WTC11 (cell line): ENCODE measurements at regions not wholly inside any gene's neighbourhood (a gene's known extent, or its start where the extent isn't known, plus 50 kb on each side); places are given as distances from the start of the nearest gene placed in this dataset.

Source experiments
- ATAC-seq: fragments of 200-7000 bp; cut with Tn5 transposase; 2 replicates; pipeline ENCODE4 v1.10.0; 2021; ENCODE audit warnings: mild to moderate bottlenecking, moderate library complexity
- CTCF ChIA-PET: fragments of 300-600 bp; sonication (Branson Sonifier 250); formaldehyde crosslinking; loops from one replicate; lab custom pipeline; 2021; ENCODE audit warnings: antibody characterized with exemption; lab: Charles Lee
- POLR2A ChIA-PET: fragments of 350-600 bp; sonication (Branson Sonifier 250); formaldehyde crosslinking; loops from one replicate; lab custom pipeline; 2021; ENCODE audit warnings: antibody characterized with exemption; lab: Charles Lee
- DNase-seq: peaks from one replicate; pipeline ENCODE4 v3.0.0; 2021; ENCODE audit warnings: low spot score
- H3K27ac Mint-ChIP-seq: 2 replicates; pipeline ENCODE4 v1.8.0; 2021; ENCODE audit warnings: mixed read lengths
- H3K27me3 Mint-ChIP-seq: 2 replicates; pipeline ENCODE4 v1.8.0; 2021; ENCODE audit warnings: low read depth, mild to moderate bottlenecking, moderate library complexity, mixed read lengths
- H3K36me3 Mint-ChIP-seq: 2 replicates; pipeline ENCODE4 v1.8.0; 2021; ENCODE audit warnings: mixed read lengths
- H3K4me1 Mint-ChIP-seq: 2 replicates; pipeline ENCODE4 v1.8.0; 2022; ENCODE audit warnings: mixed read lengths
- H3K4me3 Mint-ChIP-seq: 2 replicates; pipeline ENCODE4 v1.8.0; 2021; ENCODE audit warnings: mild to moderate bottlenecking, moderate library complexity, mixed read lengths
- H3K9me3 Mint-ChIP-seq: 2 replicates; pipeline ENCODE4 v1.8.0; 2021; ENCODE audit warnings: mixed read lengths
- ATF6 ChIP-seq: sonication (generic); formaldehyde crosslinking; IDR thresholded peaks from 2 replicates; pipeline ENCODE4 v1.8.1; 2023; ENCODE audit warnings: mild to moderate bottlenecking, missing genetic modification reagents
- CTCF ChIP-seq: fragments of 200-600 bp; IDR thresholded peaks from 2 replicates; pipeline ENCODE4 v1.8.0; 2022; ENCODE audit warnings: antibody characterized with exemption
- E2F5 ChIP-seq: sonication (generic); formaldehyde crosslinking; IDR thresholded peaks from 2 replicates; pipeline ENCODE4 v1.8.1; 2022; ENCODE audit warnings: mild to moderate bottlenecking, moderate library complexity, missing genetic modification reagents
- ELF4 ChIP-seq: sonication (generic); formaldehyde crosslinking; IDR thresholded peaks from 2 replicates; pipeline ENCODE4 v1.8.1; 2022; ENCODE audit warnings: low read depth, mild to moderate bottlenecking, moderate library complexity, missing genetic modification reagents
- FOXP4 ChIP-seq: sonication (generic); formaldehyde crosslinking; IDR thresholded peaks from 2 replicates; pipeline ENCODE4 v1.8.0; 2022; ENCODE audit warnings: mild to moderate bottlenecking, missing genetic modification reagents
- RELA ChIP-seq: sonication (generic); formaldehyde crosslinking; IDR thresholded peaks from 2 replicates; pipeline ENCODE4 v1.8.1; 2022; ENCODE audit warnings: missing genetic modification reagents, mild to moderate bottlenecking, borderline replicate concordance
- SMAD3 ChIP-seq: sonication (generic); formaldehyde crosslinking; IDR thresholded peaks from 2 replicates; pipeline ENCODE4 v1.8.0; 2022; ENCODE audit warnings: missing genetic modification reagents, mild to moderate bottlenecking, borderline replicate concordance
- TCF7 ChIP-seq: sonication (generic); formaldehyde crosslinking; IDR thresholded peaks from 2 replicates; pipeline ENCODE4 v1.8.0; 2022; ENCODE audit warnings: mild to moderate bottlenecking, low read depth, missing genetic modification reagents, moderate library complexity
- TP53 ChIP-seq: sonication (generic); formaldehyde crosslinking; IDR thresholded peaks from 2 replicates; pipeline ENCODE4 v1.8.1; 2023; ENCODE audit warnings: mild to moderate bottlenecking, missing genetic modification reagents
- USF2 ChIP-seq: sonication (generic); formaldehyde crosslinking; IDR thresholded peaks from 2 replicates; pipeline ENCODE4 v1.8.1; 2023; ENCODE audit warnings: mild to moderate bottlenecking, missing genetic modification reagents, moderate library complexity
- ZBTB43 ChIP-seq: sonication (generic); formaldehyde crosslinking; IDR thresholded peaks from 2 replicates; pipeline ENCODE4 v1.8.1; 2023; ENCODE audit warnings: mild to moderate bottlenecking, missing genetic modification reagents
- ZNF232 ChIP-seq: sonication (generic); formaldehyde crosslinking; IDR thresholded peaks from 2 replicates; pipeline ENCODE4 v1.8.0; 2022; ENCODE audit warnings: mild to moderate bottlenecking, missing genetic modification reagents
- ZNF396 ChIP-seq: fragments of 250-450 bp; sonication (Bioruptor Pico); IDR thresholded peaks from 2 replicates; pipeline ENCODE4 v1.8.0; 2021; ENCODE audit warnings: mild to moderate bottlenecking, moderate library complexity, borderline replicate concordance
- ZNF423 ChIP-seq: fragments of 250-450 bp; sonication (Bioruptor Pico); IDR thresholded peaks from 2 replicates; pipeline ENCODE4 v2.1.2; 2022; ENCODE audit warnings: mild to moderate bottlenecking, moderate library complexity
- ZNF532 ChIP-seq: fragments of 250-450 bp; sonication (Bioruptor Pico); IDR thresholded peaks from 2 replicates; pipeline ENCODE4 v1.9.0; 2021; ENCODE audit warnings: mild to moderate bottlenecking, borderline replicate concordance

GRCh38 chr3:43958973-43959372 lies 268.2 kb downstream of the ABHD5 start:
- no peak for ATAC-seq
- POLR2A ChIA-PET = no interaction called here
- no peak overlapping the region for H3K27ac Mint-ChIP-seq
- peaks cover 42% of the 10 kb centered on the region for H3K4me1 Mint-ChIP-seq
- TF ChIP-seq ZBTB43 (CRISPR knock-in tag) (no peak), ZNF232 (CRISPR knock-in tag) (no peak), FOXP4 (CRISPR knock-in tag) (no peak), E2F5 (CRISPR knock-in tag) (no peak), ZNF423 (no peak), TP53 (CRISPR knock-in tag) (no peak)
- no peak overlapping the region for H3K4me3 Mint-ChIP-seq
- H3K36me3 Mint-ChIP-seq = no peaks in the 10 kb centered on the region
- no peaks in the 10 kb centered on the region for H3K9me3 Mint-ChIP-seq
- CTCF ChIA-PET = interaction anchor here (2.3 kb wide), 1 partner anchor 103 kb away, joined by 10 read pairs; no protein-coding TSS in a partner anchor
- no peaks in the 10 kb centered on the region; the same call in none of the 2 replicates for H3K27me3 Mint-ChIP-seq
- no peak for DNase-seq

- Mint-ChIP-seq H3K36me3 (no peaks in the 10 kb centered on the region), H3K4me1 (peaks cover 42% of the 10 kb centered on the region), H3K27me3 (no peaks in the 10 kb centered on the region; the same call in none of the 2 replicates), H3K4me3 (no peak overlapping the region), H3K27ac (no peak overlapping the region), H3K9me3 (no peaks in the 10 kb centered on the region)
- CTCF ChIA-PET = interaction anchor here (2.3 kb wide), 1 partner anchor 104 kb away, joined by 10 read pairs; no protein-coding TSS in a partner anchor
- TF ChIP-seq ZNF532 (CRISPR knock-in tag) (no peak), USF2 (CRISPR knock-in tag) (no peak), TCF7 (no peak), ZNF396 (CRISPR knock-in tag) (no peak), CTCF (no peak), ATF6 (CRISPR knock-in tag) (no peak), FOXP4 (CRISPR knock-in tag) (no peak), SMAD3 (CRISPR knock-in tag) (no peak), RELA (no peak), ELF4 (no peak)
- ATAC-seq = peak; percentile 80
- POLR2A ChIA-PET = no interaction called here
- no peak for DNase-seq
These were observed 269.0 kb downstream of the ABHD5 start for GRCh38 chr3:43959498-43960447.
